Smooth muscle cell (in vitro differentiated cells): ENCODE measurements at regions not wholly inside any gene's neighbourhood (a gene's known extent, or its start where the extent isn't known, plus 50 kb on each side); places are given as distances from the start of the nearest gene placed in this dataset.

Source experiments
- DNase-seq: peaks from one replicate; lab custom pipeline; 2025; ENCODE audit not compliant: unreplicated experiment; lab: John Stamatoyannopoulos, UW
- H2AFZ ChIP-seq: fragments of 200-600 bp; sonication (generic); 2 replicates; pipeline ENCODE4 v1.6.0; 2016; ENCODE audit warnings: antibody characterized with exemption, low read depth, mild to moderate bottlenecking
- H3F3A ChIP-seq: fragments of 200-600 bp; sonication (generic); 2 replicates; pipeline ENCODE4 v1.6.0; 2017; ENCODE audit warnings: antibody characterized with exemption, low read depth
- H3K27ac ChIP-seq: fragments of 200-600 bp; sonication (generic); 2 replicates; pipeline ENCODE4 v1.5.1; 2016; ENCODE audit warnings: low read depth, mild to moderate bottlenecking
- H3K27me3 ChIP-seq: fragments of 200-600 bp; sonication (generic); 2 replicates; pipeline ENCODE4 v1.6.1; 2016; ENCODE audit warnings: low read depth, mild to moderate bottlenecking
- H3K36me3 ChIP-seq: fragments of 200-600 bp; sonication (generic); 2 replicates; pipeline ENCODE4 v1.5.1; 2016; ENCODE audit warnings: low read depth
- H3K4me1 ChIP-seq: fragments of 200-600 bp; sonication (generic); 2 replicates; pipeline ENCODE4 v1.5.1; 2016; ENCODE audit warnings: low read depth
- H3K4me2 ChIP-seq: fragments of 200-600 bp; sonication (generic); 2 replicates; pipeline ENCODE4 v1.6.0; 2016; ENCODE audit warnings: mild to moderate bottlenecking
- H3K4me3 ChIP-seq: fragments of 200-600 bp; sonication (generic); 2 replicates; pipeline ENCODE4 v1.5.1; 2016; ENCODE audit warnings: mild to moderate bottlenecking
- H3K79me2 ChIP-seq: fragments of 200-600 bp; sonication (generic); 2 replicates; pipeline ENCODE4 v1.6.0; 2016; ENCODE audit warnings: low read depth, mild to moderate bottlenecking
- H3K9ac ChIP-seq: fragments of 200-600 bp; sonication (generic); 2 replicates; pipeline ENCODE4 v1.6.0; 2016; ENCODE audit warnings: low read depth
- H3K9me3 ChIP-seq: fragments of 200-600 bp; sonication (generic); replicated peaks from 2 replicates; pipeline ENCODE4 v1.5.1; 2016; ENCODE audit warnings: low read depth
- H4K20me1 ChIP-seq: fragments of 200-600 bp; sonication (generic); 2 replicates; pipeline ENCODE4 v1.6.0; 2016; ENCODE audit warnings: low read depth
- WGBS: methylation state at CpG from one replicate; pipeline ENCODE4 v1.1.7; 2016; ENCODE audit warnings: low lambda C conversion rate; 5-methylcytosine and 5-hydroxymethylcytosine counted together
- TF ChIP-seq, protein P1 (sequence below): fragments of 200-600 bp; sonication (generic); IDR thresholded peaks from 2 replicates; pipeline ENCODE4 v1.5.1; 2017; ENCODE audit warnings: borderline replicate concordance, mild to moderate bottlenecking, antibody characterized with exemption; ENCODE audit not compliant: insufficient read depth, poor library complexity, severe bottlenecking

DNA sequence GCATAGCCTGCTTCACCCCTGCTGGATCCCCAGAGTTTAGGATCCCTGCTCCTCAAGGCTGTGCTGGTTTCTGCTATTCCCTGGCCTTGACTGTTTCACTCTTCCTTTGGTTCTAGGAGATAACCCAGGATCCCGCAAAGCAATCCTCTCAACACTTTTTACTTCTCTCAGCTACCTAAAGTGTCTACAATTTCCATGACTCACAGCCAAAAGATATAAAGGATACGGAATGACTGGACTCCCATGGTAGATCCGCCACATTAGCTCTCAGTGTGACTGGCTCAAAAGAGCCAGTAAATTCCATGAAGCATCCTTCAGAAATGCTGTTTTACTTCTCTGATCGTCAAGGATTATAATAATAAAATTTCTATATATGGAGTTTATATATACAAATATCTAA, 66.3 kb upstream of the TMEM164 start:
- no peaks in the 10 kb centered on the region for H3K9me3 ChIP-seq
- H3K36me3 ChIP-seq, result no peaks in the 10 kb centered on the region
- no peak overlapping the region for H2AFZ ChIP-seq
- TF ChIP-seq, protein P1, sequence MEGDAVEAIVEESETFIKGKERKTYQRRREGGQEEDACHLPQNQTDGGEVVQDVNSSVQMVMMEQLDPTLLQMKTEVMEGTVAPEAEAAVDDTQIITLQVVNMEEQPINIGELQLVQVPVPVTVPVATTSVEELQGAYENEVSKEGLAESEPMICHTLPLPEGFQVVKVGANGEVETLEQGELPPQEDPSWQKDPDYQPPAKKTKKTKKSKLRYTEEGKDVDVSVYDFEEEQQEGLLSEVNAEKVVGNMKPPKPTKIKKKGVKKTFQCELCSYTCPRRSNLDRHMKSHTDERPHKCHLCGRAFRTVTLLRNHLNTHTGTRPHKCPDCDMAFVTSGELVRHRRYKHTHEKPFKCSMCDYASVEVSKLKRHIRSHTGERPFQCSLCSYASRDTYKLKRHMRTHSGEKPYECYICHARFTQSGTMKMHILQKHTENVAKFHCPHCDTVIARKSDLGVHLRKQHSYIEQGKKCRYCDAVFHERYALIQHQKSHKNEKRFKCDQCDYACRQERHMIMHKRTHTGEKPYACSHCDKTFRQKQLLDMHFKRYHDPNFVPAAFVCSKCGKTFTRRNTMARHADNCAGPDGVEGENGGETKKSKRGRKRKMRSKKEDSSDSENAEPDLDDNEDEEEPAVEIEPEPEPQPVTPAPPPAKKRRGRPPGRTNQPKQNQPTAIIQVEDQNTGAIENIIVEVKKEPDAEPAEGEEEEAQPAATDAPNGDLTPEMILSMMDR, result no peak
- no peak overlapping the region for H3K4me3 ChIP-seq
- no peaks in the 10 kb centered on the region for H3K27me3 ChIP-seq
- H3K9ac ChIP-seq, result no peak overlapping the region
- no peaks in the 10 kb centered on the region for H3F3A ChIP-seq
- no peak overlapping the region for H3K4me2 ChIP-seq
- no peaks in the 10 kb centered on the region for H3K4me1 ChIP-seq
- 42% methylated on average over 4 of the region's 4 CpGs for WGBS
- H3K79me2 ChIP-seq, result no peaks in the 10 kb centered on the region
- H4K20me1 ChIP-seq, result no peaks in the 10 kb centered on the region
- DNase-seq, result no peak
- peak overlapping the region; percentile 73 for H3K27ac ChIP-seq

DNA sequence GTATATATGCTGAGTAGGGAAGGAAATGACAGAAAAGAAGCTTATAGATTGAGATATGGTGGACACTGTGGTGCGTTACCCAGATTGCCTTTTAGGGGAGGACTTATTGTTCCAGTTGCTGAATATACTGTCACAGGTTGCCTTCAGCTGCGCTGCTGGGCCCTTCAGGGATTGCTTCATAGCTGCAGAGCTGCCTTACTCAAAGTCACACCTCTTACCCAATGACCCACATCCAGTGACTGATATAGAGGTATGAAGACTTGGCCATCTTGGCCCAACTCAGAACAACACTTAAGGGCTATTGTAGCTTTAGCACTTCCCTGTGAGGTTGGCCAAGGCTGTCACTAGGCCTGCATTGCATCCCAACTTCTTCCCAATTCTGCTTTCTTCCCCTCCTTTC, 63.4 kb upstream of the TMEM164 start:
- Histone ChIP-seq H2AFZ (no peak overlapping the region), H3K9ac (no peak overlapping the region), H3F3A (no peaks in the 10 kb centered on the region), H3K4me1 (no peaks in the 10 kb centered on the region), H3K79me2 (no peaks in the 10 kb centered on the region), H4K20me1 (no peaks in the 10 kb centered on the region), H3K27ac (no peak overlapping the region), H3K36me3 (no peaks in the 10 kb centered on the region), H3K4me2 (no peak overlapping the region), H3K9me3 (no peaks in the 10 kb centered on the region), H3K27me3 (no peaks in the 10 kb centered on the region), H3K4me3 (no peak overlapping the region)
- 83% methylated on average over 2 of the region's 2 CpGs for WGBS
- TF ChIP-seq, protein P1, result no peak
- DNase-seq, result no peak

DNA sequence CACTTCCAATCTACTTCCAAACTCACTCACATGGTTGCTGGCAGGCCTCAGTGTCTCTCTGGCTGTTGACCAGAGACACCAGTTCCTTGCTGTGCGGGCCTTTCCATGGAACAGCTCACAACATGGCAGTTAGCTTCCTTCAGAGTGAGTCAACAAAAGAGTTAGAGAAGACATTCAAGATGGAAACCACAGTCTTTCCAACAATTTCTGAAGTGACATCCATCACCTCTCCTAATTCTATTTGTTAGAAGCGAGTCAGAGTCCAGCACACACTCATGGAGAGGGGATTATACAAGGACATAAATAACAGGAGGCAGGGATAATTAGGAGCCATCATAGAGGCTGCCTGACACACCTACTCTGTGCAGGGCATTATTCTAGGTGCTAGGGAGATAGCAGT, 62.5 kb upstream of the TMEM164 start:
- H3K4me1 ChIP-seq, result no peaks in the 10 kb centered on the region
- H4K20me1 ChIP-seq, result no peaks in the 10 kb centered on the region
- no peaks in the 10 kb centered on the region for H3K79me2 ChIP-seq
- H2AFZ ChIP-seq, result no peak overlapping the region
- WGBS, result 72% methylated on average over 2 of the region's 2 CpGs
- H3K4me2 ChIP-seq, result no peak overlapping the region
- no peaks in the 10 kb centered on the region for H3K36me3 ChIP-seq
- no peaks in the 10 kb centered on the region for H3K27me3 ChIP-seq
- H3K27ac ChIP-seq, result no peak overlapping the region
- no peaks in the 10 kb centered on the region for H3F3A ChIP-seq
- no peaks in the 10 kb centered on the region for H3K9me3 ChIP-seq
- no peak overlapping the region for H3K4me3 ChIP-seq
- TF ChIP-seq, protein P1, result no peak
- H3K9ac ChIP-seq, result no peak overlapping the region
- DNase-seq, result no peak

DNA sequence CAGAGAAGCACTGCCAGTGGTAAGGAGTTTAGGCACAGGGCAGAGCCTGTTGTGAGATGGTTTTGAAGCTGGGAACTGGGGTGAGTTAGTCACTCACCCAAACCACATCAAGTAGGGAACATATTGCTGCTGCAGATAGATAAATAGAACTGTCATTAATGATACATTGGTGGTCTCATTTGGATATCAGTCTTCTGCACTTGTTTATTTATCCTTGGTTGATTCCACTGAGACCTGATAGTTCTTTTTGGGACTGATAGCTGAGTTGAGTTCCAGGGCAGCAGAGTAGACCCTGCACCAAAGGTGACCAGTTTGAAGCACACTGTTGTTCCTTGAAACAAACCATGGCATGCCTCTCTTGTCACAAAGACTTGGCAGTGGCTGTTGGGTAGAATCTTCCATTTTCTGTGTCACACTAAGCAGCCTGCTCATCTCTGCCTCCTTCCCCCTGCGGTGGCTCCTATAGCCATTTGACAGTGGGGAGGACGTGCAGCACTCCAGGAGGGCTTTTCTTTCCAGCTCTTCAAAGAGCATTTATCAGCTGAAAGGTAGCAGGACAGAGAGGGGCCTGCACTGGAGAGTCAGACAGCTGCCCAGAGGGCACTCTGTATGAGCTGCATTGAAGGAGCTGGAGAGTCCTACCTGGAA, 59.7 kb upstream of the TMEM164 start:
- Histone ChIP-seq H4K20me1 (no peaks in the 10 kb centered on the region), H2AFZ (no peak overlapping the region), H3K4me3 (no peak overlapping the region), H3K36me3 (no peaks in the 10 kb centered on the region), H3K79me2 (no peaks in the 10 kb centered on the region), H3K9me3 (no peaks in the 10 kb centered on the region), H3K4me2 (no peak overlapping the region), H3K9ac (no peak overlapping the region), H3K27ac (no peak overlapping the region), H3K4me1 (no peaks in the 10 kb centered on the region), H3K27me3 (no peaks in the 10 kb centered on the region), H3F3A (no peaks in the 10 kb centered on the region)
- no peak for DNase-seq
- WGBS, result 64% methylated on average over 2 of the region's 2 CpGs
- TF ChIP-seq, protein P1, result no peak
